Heart left ventricle (tissue), 16 donors: ENCODE measurements at regions not wholly inside any gene's neighbourhood (a gene's known extent, or its start where the extent isn't known, plus 50 kb on each side); places are given as distances from the start of the nearest gene placed in this dataset.

Source experiments
- ATAC-seq, 4 donors: fragments of 200-7000 bp; cut with Tn5 transposase; one replicate each; pipeline ENCODE4 v1.9.1; 2020 to 2022; ENCODE audit warnings: moderate library complexity in 4 of 4, mild to moderate bottlenecking in 3 of 4, moderate number of reproducible peaks in 1 of 4
- DNase-seq, 5 donors: peaks; one replicate each; pipeline ENCODE4 v3.0.0-alpha.2; 2020
- H3K27ac ChIP-seq, 12 donors: fragments of 200-600 bp; sonication (generic) in 4 of 12; one replicate each; pipeline versions ENCODE4 v1.5.0 to v1.8.0; 2016 to 2022; ENCODE audit warnings: mild to moderate bottlenecking in 2 of 12
- H3K27me3 ChIP-seq, 9 donors: fragments of 200-600 bp; sonication (generic) in 2 of 9; one replicate each; pipeline versions ENCODE4 v1.5.1 to v1.8.0; 2016 to 2022; ENCODE audit warnings: mild to moderate bottlenecking in 3 of 9
- H3K36me3 ChIP-seq, 9 donors: fragments of 200-600 bp; sonication (generic) in 2 of 9; one replicate each; pipeline versions ENCODE4 v1.5.0 to v1.8.0; 2018 to 2022; ENCODE audit warnings: mild to moderate bottlenecking in 2 of 9
- H3K4me1 ChIP-seq, 12 donors: fragments of 200-600 bp; sonication (generic) in 4 of 12; one replicate each; pipeline versions ENCODE4 v1.5.0 to v1.8.0; 2016 to 2022; ENCODE audit warnings: mild to moderate bottlenecking in 3 of 12
- H3K4me3 ChIP-seq, 12 donors: fragments of 200-600 bp; sonication (generic) in 4 of 12; one replicate each; pipeline versions ENCODE4 v1.5.0 to v1.8.0; 2017 to 2022; ENCODE audit warnings: mild to moderate bottlenecking in 9 of 12, moderate library complexity in 4 of 12
- H3K9me3 ChIP-seq, 12 donors: fragments of 200-600 bp; sonication (generic) in 4 of 12; one replicate each; pipeline versions ENCODE4 v1.5.0 to v1.8.0; 2016 to 2022; ENCODE audit warnings: mild to moderate bottlenecking in 1 of 12
- CTCF ChIP-seq, 12 donors: fragments of 200-600 bp; sonication (generic) in 4 of 12; IDR thresholded peaks; one replicate each; pipeline versions ENCODE4 v1.5.0 to v1.8.0; 2018 to 2022; ENCODE audit warnings: antibody characterized with exemption in 12 of 12, mild to moderate bottlenecking in 5 of 12
- POLR2A ChIP-seq, 2 donors: fragments of 450-650 bp; IDR thresholded peaks; one replicate each; pipeline ENCODE4 v1.6.1; 2017; ENCODE audit warnings: antibody characterized with exemption in 2 of 2, mild to moderate bottlenecking in 2 of 2, moderate library complexity in 2 of 2
- WGBS, 4 donors: extraction: QIAGEN DNeasy Blood & Tissue Kit in 2 of 4; methylation state at CpG; one replicate each; pipeline versions ENCODE4 v1.1.5 to v1.1.7; 2013 to 2018; 5-methylcytosine and 5-hydroxymethylcytosine counted together
- intact Hi-C, 10 donors: fragments of 100-400 bp; cut with DNase I; formaldehyde crosslinking; loops; one replicate each; pipeline versions ENCODE4 v1.11.1 to v1.14.2; 2022
- donor health status: ischemic (EF 13 %, LVEDD 7.1; RV severe dilation, severe dysfunction).
- donor health status: healthy with polysubstance abuse.
- donor health status: DM: no; HTN: yes; CAD: no.
- donor health status: DM: no; HTN: no; CAD: no.
- donor health status: ischemic (EF 25% LVEDD 6.9; RV normal size, moderate dysfunction).
- donor health status: ischemic (EF 25% LVEDD 5.7; RV mildly dilated, moderate dysfunction).
- donor health status: healthy.
- donor health status: DM: yes; HTN: yes; CAD: no.
- donor health status: ischemic (EF 35%, LVEDD 5.7; RV mildly dilated, moderate dysfunction).
- donor health status: nonischemic (EF 11% LVEDD 7.7; RV severe dilation, severe dysfunction).
- donor health status: DM: yes; HTN: yes; CAD: no.
- donor health status: PGD.
- donor health status: ischemic (EF 29% LVEDD 5.4; RV normal size, mild dysfunction).
- donor health status: nonischemic (EF 23%, LVEDD 6.1; RV moderate dilation, normal function).

GRCh38 chr1:56148326-56149193, 430.8 kb downstream of the PLPP3 start:
- Histone ChIP-seq H3K4me1 (peaks cover 0 to 32% (median 4%) of the 10 kb centered on the region in 12 donors), H3K36me3 (no peaks in the 10 kb centered on the region), H3K9me3 (no peaks in the 10 kb centered on the region), H3K27me3 (no peaks in the 10 kb centered on the region), H3K27ac (peak overlapping the region in 6 of 12 donors; percentile 9 to 44 (median 18)), H3K4me3 (no peak overlapping the region)
- TF ChIP-seq POLR2A (IDR thresholded peaks at IDR 0.05), result no peak
- peak in 6 of 12 donors; percentile 12 to 47 (median 32) for TF ChIP-seq CTCF (IDR thresholded peaks at IDR 0.05)
- intact Hi-C loops, result loop anchor here in 1 of 10 donors (5.0 kb wide), 2 partner anchors 144 to 429 kb away; partner anchors contain the start of gene PLPP3
- 52 to 63% (median 56%) methylated on average over 6 of the region's 6 CpGs for whole genome bisulfite sequencing, 4 donors
- ATAC-seq (peak in 2 of 4 donors; percentile 46 to 70), DNase-seq (no peak)

- no peaks in the 10 kb centered on the region for H3K36me3 ChIP-seq
- no peaks in the 10 kb centered on the region for H3K9me3 ChIP-seq
- ATAC-seq (no peak), DNase-seq (no peak)
- peaks cover 0 to 32% (median 4%) of the 10 kb centered on the region in 12 donors for H3K4me1 ChIP-seq
- 38 to 71% (median 55%) methylated on average over 1 of the region's 1 CpG for WGBS, 4 donors
- H3K27ac ChIP-seq, result peak overlapping the region in 1 of 12 donors; percentile 22
- H3K27me3 ChIP-seq, result no peaks in the 10 kb centered on the region
- no peak for TF ChIP-seq CTCF (IDR thresholded peaks at IDR 0.05)
- TF ChIP-seq POLR2A (IDR thresholded peaks at IDR 0.05), result no peak
- H3K4me3 ChIP-seq, result no peak overlapping the region
- intact Hi-C loops, result loop anchor here in 1 of 10 donors (5.0 kb wide), 2 partner anchors 145 to 430 kb away; partner anchors contain the start of gene PLPP3
Observed at GRCh38 chr1:56147459-56147858, 431.9 kb downstream of the PLPP3 start.

- peaks cover 0 to 32% (median 4%) of the 10 kb centered on the region in 12 donors for H3K4me1 ChIP-seq
- no peak for TF ChIP-seq POLR2A (IDR thresholded peaks at IDR 0.05)
- no peak for TF ChIP-seq CTCF (IDR thresholded peaks at IDR 0.05)
- intact Hi-C loops, result loop anchor here in 1 of 10 donors (5.0 kb wide), 2 partner anchors 145 to 430 kb away; partner anchors contain the start of gene PLPP3
- no peaks in the 10 kb centered on the region for H3K27me3 ChIP-seq
- WGBS, 4 donors, result 56 to 75% (median 71%) methylated on average over 2 of the region's 2 CpGs
- H3K27ac ChIP-seq, result peak overlapping the region in 2 of 12 donors; percentile 22 to 46
- no peaks in the 10 kb centered on the region for H3K9me3 ChIP-seq
- H3K36me3 ChIP-seq, result no peaks in the 10 kb centered on the region
- no peak overlapping the region for H3K4me3 ChIP-seq
- ATAC-seq, result peak in 2 of 4 donors; percentile 37 to 44
- no peak for DNase-seq
Observed at GRCh38 chr1:56147034-56147433, 432.3 kb downstream of the PLPP3 start.

- intact Hi-C loops, result loop anchor here in 1 of 10 donors (5.0 kb wide), 2 partner anchors 146 to 431 kb away; partner anchors contain the start of gene PLPP3
- 53 to 76% (median 56%) methylated on average over 2 of the region's 2 CpGs for WGBS, 4 donors
- Histone ChIP-seq H3K4me1 (peaks cover 0 to 32% (median 4%) of the 10 kb centered on the region in 12 donors), H3K36me3 (no peaks in the 10 kb centered on the region), H3K27ac (peak overlapping the region in 2 of 12 donors; percentile 22 to 46), H3K4me3 (no peak overlapping the region), H3K9me3 (no peaks in the 10 kb centered on the region), H3K27me3 (no peaks in the 10 kb centered on the region)
- TF ChIP-seq POLR2A (IDR thresholded peaks at IDR 0.05) (no peak), CTCF (IDR thresholded peaks at IDR 0.05) (no peak)
- DNase-seq (no peak), ATAC-seq (peak in 3 of 4 donors; percentile 42 to 63 (median 42))
Observed at GRCh38 chr1:56146449-56146848, 432.9 kb downstream of the PLPP3 start.
